Astrocyte (in vitro differentiated cells and primary cell): ENCODE measurements at regions not wholly inside any gene's neighbourhood (a gene's known extent, or its start where the extent isn't known, plus 50 kb on each side); places are given as distances from the start of the nearest gene placed in this dataset.

Experiments
- DNase-seq: peaks from one replicate; pipeline ENCODE4 v3.0.0-alpha.2; 2010; ENCODE audit warnings: low read depth
- FAIRE-seq: peaks from 2 replicates; lab custom pipeline; 2011; peaks lifted over from hg19 to GRCh38; lab: Jason Lieb, UNC
- H2AFZ ChIP-seq: 2 replicates; pipeline ENCODE4 v1.6.0; 2012; ENCODE audit warnings: low read depth, low read length, inconsistent platforms
- H3K27ac ChIP-seq: 2 replicates; pipeline ENCODE4 v1.5.1; 2011; ENCODE audit warnings: low read depth, low read length, inconsistent platforms
- H3K27me3 ChIP-seq: 2 replicates; pipeline ENCODE4 v1.6.0; 2011; ENCODE audit warnings: low read length, inconsistent platforms; ENCODE audit not compliant: insufficient read depth
- H3K36me3 ChIP-seq: 2 replicates; pipeline ENCODE4 v1.5.1; 2011; ENCODE audit warnings: low read length, inconsistent platforms; ENCODE audit not compliant: insufficient read depth
- H3K4me1 ChIP-seq: 2 replicates; pipeline ENCODE4 v1.5.1; 2011; ENCODE audit warnings: low read length, inconsistent platforms; ENCODE audit not compliant: insufficient read depth
- H3K4me2 ChIP-seq: 2 replicates; pipeline ENCODE4 v1.6.0; 2012; ENCODE audit warnings: low read length, inconsistent platforms
- H3K4me3 ChIP-seq: 2 replicates; pipeline ENCODE4 v1.5.1; 2011; ENCODE audit warnings: low read depth, mild to moderate bottlenecking, low read length, inconsistent platforms; ENCODE audit not compliant: insufficient read depth
- H3K79me2 ChIP-seq: 2 replicates; pipeline ENCODE4 v1.6.0; 2012; ENCODE audit warnings: mild to moderate bottlenecking, low read length, inconsistent platforms; ENCODE audit not compliant: insufficient read depth
- H3K9ac ChIP-seq: 2 replicates; pipeline ENCODE4 v1.6.0; 2012; ENCODE audit warnings: mild to moderate bottlenecking, low read length, inconsistent platforms
- H3K9me3 ChIP-seq: 2 replicates; pipeline ENCODE4 v1.5.1; 2012; ENCODE audit warnings: low read depth, mild to moderate bottlenecking, low read length, inconsistent platforms; ENCODE audit not compliant: insufficient read depth
- H4K20me1 ChIP-seq: 2 replicates; pipeline ENCODE4 v1.6.0; 2012; ENCODE audit warnings: low read length, inconsistent platforms; ENCODE audit not compliant: insufficient read depth
- H3K27ac Mint-ChIP-seq: one replicate; pipeline ENCODE4 v1.8.0; 2021; ENCODE audit warnings: mild to moderate bottlenecking, mixed read lengths; ENCODE audit not compliant: unreplicated experiment
- H3K27me3 Mint-ChIP-seq: one replicate; pipeline ENCODE4 v1.8.0; 2021; ENCODE audit warnings: low read depth, mixed read lengths; ENCODE audit not compliant: unreplicated experiment
- H3K36me3 Mint-ChIP-seq: one replicate; pipeline ENCODE4 v1.8.0; 2021; ENCODE audit warnings: low read depth, mixed read lengths; ENCODE audit not compliant: unreplicated experiment
- H3K4me1 Mint-ChIP-seq: one replicate; pipeline ENCODE4 v1.8.0; 2021; ENCODE audit warnings: low read depth, mixed read lengths; ENCODE audit not compliant: unreplicated experiment
- H3K4me3 Mint-ChIP-seq: one replicate; pipeline ENCODE4 v1.8.0; 2021; ENCODE audit warnings: mild to moderate bottlenecking, moderate library complexity, mixed read lengths; ENCODE audit not compliant: unreplicated experiment
- H3K9me3 Mint-ChIP-seq: one replicate; pipeline ENCODE4 v1.8.0; 2021; ENCODE audit warnings: mild to moderate bottlenecking, mixed read lengths; ENCODE audit not compliant: unreplicated experiment
- EZH2 ChIP-seq: IDR thresholded peaks from 2 replicates; pipeline ENCODE4 v1.6.1; 2012; ENCODE audit warnings: mild to moderate bottlenecking, low read length, inconsistent platforms; ENCODE audit not compliant: insufficient read depth
- TF ChIP-seq, protein P1 (sequence below): IDR thresholded peaks from 2 replicates; pipeline ENCODE4 v1.5.1; 2011; ENCODE audit warnings: low read depth, mild to moderate bottlenecking, inconsistent platforms, low read length, moderate library complexity; ENCODE audit not compliant: insufficient read depth

GRCh38 chr4:34891892-34892291, 1352.4 kb downstream of the ARAP2 start:
- H4K20me1 ChIP-seq = no peaks in the 10 kb centered on the region
- H3K79me2 ChIP-seq = no peaks in the 10 kb centered on the region
- H3K4me3 ChIP-seq = no peak overlapping the region
- H3K9me3 ChIP-seq = no peaks in the 10 kb centered on the region
- H3K4me2 ChIP-seq = no peak overlapping the region
- Mint-ChIP-seq H3K4me3 (no peak overlapping the region), H3K4me1 (no peaks in the 10 kb centered on the region), H3K36me3 (no peaks in the 10 kb centered on the region), H3K9me3 (no peaks in the 10 kb centered on the region), H3K27me3 (no peaks in the 10 kb centered on the region), H3K27ac (no peak overlapping the region)
- H3K27me3 ChIP-seq = no peaks in the 10 kb centered on the region
- H3K36me3 ChIP-seq = no peaks in the 10 kb centered on the region
- H3K27ac ChIP-seq = no peak overlapping the region
- no peak overlapping the region for H3K9ac ChIP-seq
- no peak overlapping the region for H2AFZ ChIP-seq
- DNase-seq (no peak), FAIRE-seq (no peak)
- H3K4me1 ChIP-seq = no peaks in the 10 kb centered on the region
- TF ChIP-seq, protein P1, sequence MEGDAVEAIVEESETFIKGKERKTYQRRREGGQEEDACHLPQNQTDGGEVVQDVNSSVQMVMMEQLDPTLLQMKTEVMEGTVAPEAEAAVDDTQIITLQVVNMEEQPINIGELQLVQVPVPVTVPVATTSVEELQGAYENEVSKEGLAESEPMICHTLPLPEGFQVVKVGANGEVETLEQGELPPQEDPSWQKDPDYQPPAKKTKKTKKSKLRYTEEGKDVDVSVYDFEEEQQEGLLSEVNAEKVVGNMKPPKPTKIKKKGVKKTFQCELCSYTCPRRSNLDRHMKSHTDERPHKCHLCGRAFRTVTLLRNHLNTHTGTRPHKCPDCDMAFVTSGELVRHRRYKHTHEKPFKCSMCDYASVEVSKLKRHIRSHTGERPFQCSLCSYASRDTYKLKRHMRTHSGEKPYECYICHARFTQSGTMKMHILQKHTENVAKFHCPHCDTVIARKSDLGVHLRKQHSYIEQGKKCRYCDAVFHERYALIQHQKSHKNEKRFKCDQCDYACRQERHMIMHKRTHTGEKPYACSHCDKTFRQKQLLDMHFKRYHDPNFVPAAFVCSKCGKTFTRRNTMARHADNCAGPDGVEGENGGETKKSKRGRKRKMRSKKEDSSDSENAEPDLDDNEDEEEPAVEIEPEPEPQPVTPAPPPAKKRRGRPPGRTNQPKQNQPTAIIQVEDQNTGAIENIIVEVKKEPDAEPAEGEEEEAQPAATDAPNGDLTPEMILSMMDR = no peak
- no peak for TF ChIP-seq EZH2

- Mint-ChIP-seq H3K27ac (no peak overlapping the region), H3K9me3 (no peaks in the 10 kb centered on the region), H3K4me3 (no peak overlapping the region)
Measured at GRCh38 chr4:34893382-34893781, 1350.9 kb downstream of the ARAP2 start.

GRCh38 chr4:34920032-34920431, 1324.3 kb downstream of the ARAP2 start:
- Mint-ChIP-seq H3K4me3 (no peak overlapping the region), H3K4me1 (peaks cover 5% of the 10 kb centered on the region), H3K27ac (no peak overlapping the region), H3K36me3 (no peaks in the 10 kb centered on the region), H3K9me3 (no peaks in the 10 kb centered on the region), H3K27me3 (no peaks in the 10 kb centered on the region)
- TF ChIP-seq, protein P1 = no peak
- no peak for TF ChIP-seq EZH2
- Histone ChIP-seq H3K79me2 (no peaks in the 10 kb centered on the region), H3K9me3 (no peaks in the 10 kb centered on the region), H3K4me3 (no peak overlapping the region), H3K4me2 (no peak overlapping the region), H3K4me1 (no peaks in the 10 kb centered on the region), H3K9ac (no peak overlapping the region), H3K27ac (no peak overlapping the region), H2AFZ (no peak overlapping the region), H4K20me1 (no peaks in the 10 kb centered on the region), H3K27me3 (no peaks in the 10 kb centered on the region), H3K36me3 (no peaks in the 10 kb centered on the region)
- no peak for FAIRE-seq
- no peak for DNase-seq

More at GRCh38 chr4:34893382-34893781, 1350.9 kb downstream of the ARAP2 start:
- H4K20me1 ChIP-seq = no peaks in the 10 kb centered on the region
- H3K27me3 ChIP-seq = no peaks in the 10 kb centered on the region
- H3K9ac ChIP-seq = no peak overlapping the region
- H3K4me1 Mint-ChIP-seq = no peaks in the 10 kb centered on the region
- H3K27ac ChIP-seq = no peak overlapping the region
- TF ChIP-seq, protein P1 = no peak
- no peak for TF ChIP-seq EZH2
- H3K4me3 ChIP-seq = no peak overlapping the region
- FAIRE-seq = no peak
- no peaks in the 10 kb centered on the region for H3K79me2 ChIP-seq
- H3K4me1 ChIP-seq = no peaks in the 10 kb centered on the region
- no peak overlapping the region for H2AFZ ChIP-seq
- H3K36me3 Mint-ChIP-seq = no peaks in the 10 kb centered on the region
- DNase-seq = no peak
- H3K4me2 ChIP-seq = no peak overlapping the region
- H3K36me3 ChIP-seq = no peaks in the 10 kb centered on the region
- no peaks in the 10 kb centered on the region for H3K9me3 ChIP-seq
- no peaks in the 10 kb centered on the region for H3K27me3 Mint-ChIP-seq
